ENCODE measurements at regions not wholly inside any gene's neighbourhood (a gene's known extent, or its start where the extent isn't known, plus 50 kb on each side); places are given as distances from the start of the nearest gene placed in this dataset.
"Not testable (repeated sequence)": the region's sequence is repeated elsewhere in the genome, so short reads cannot be mapped to it uniquely, and the experiment has no call there.

DNA sequence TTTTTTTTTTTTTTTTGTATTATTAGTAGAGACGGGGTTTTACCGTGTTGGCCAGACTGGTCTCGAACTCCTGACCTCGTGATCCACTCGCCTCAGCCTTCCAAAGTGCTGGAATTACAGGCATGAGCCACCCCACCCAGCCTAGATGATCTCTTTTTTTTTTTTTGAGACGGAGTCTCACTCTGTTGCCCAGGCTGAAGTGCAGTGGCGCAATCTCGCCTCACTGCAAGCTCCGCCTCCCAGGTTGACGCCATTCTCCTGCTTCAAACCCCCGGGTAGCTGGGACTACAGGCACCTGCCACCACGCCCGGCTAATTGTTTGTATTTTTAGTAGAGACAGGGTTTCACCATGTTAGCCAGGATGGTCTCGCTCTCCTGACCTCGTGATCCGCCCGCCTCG lies 216.8 kb downstream of the ZIC5 start:
- ATAC-seq; DNase-seq; intact Hi-C loops (cut with DNase I): not testable (repeated sequence)

DNA sequence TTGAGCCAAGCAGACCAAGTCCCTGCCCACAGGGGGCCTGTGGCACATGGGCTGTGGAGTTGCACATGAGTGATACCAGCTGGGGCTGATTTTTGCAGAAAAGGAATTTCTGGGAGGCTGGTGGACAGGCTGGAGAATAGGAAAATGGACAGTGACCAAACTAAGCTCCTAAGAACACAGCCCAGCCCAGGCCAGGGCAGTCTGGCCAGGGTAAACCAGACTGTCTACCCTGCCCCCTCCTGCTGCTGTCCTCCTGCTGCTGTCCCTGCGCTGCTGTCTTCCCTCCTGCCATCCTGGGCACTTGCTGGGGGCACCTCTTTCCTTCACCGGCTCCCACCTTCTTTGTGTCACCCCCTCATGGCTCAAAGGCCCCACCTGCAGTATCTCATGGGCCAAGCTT lies 219.2 kb downstream of the ZIC5 start:
- ATAC-seq (no peak), DNase-seq (no peak)
- intact Hi-C loops (cut with DNase I): no loop called here

DNA sequence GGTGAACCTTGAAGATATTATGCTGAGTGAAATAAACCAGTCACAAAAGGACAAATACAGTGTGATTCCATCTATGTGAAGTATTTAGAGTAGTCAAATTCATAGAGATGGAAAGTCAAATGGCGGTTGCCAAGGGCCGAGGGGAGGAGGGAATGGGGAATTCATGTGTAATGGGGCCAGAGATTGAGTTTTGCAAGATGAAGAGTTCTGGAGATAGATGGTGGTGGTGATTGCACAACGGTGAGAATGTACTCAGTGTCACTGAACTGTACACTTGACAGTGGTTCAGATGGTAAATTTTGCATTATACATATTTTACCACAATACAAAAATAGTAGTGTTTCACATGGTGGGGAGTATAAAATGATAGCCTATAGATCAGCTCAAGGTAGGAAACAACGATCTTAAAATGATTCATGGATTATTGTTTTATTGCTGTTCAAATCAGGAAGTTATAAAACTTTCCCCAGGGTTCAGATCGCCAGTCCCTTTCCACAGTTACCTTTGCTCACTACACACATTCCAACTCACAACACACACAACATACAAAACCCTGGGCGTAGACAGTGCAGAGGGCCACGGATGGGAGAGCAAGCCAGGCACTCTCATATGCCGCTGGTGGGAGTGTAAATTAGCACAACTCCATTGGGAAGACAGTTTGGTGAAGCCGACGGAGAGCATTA lies 219.9 kb downstream of the ZIC5 start:
- ATAC-seq (no peak), DNase-seq (no peak)
- intact Hi-C loops (cut with DNase I): no loop called here

DNA sequence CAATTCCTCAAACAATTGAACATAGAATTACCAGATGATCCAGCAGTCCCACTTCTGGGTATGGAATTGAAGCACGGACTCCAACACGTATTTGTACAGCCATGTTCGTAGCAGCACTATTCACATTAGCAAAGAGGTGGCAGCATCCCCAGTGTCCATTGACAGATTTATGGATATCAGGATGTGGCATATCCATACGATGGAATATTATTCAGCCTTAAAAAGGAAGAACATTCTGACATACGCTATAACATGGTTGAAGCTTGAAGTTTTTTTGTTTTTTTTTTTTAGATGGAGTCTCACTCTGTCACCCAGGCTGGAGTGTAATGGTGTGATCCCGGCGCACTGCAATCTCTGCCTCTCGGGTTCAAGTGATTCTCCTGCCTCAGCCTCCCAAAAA lies 220.6 kb downstream of the ZIC5 start:
- DNase-seq: no peak
- intact Hi-C loops (cut with DNase I): no loop called here
- no peak for ATAC-seq

DNA sequence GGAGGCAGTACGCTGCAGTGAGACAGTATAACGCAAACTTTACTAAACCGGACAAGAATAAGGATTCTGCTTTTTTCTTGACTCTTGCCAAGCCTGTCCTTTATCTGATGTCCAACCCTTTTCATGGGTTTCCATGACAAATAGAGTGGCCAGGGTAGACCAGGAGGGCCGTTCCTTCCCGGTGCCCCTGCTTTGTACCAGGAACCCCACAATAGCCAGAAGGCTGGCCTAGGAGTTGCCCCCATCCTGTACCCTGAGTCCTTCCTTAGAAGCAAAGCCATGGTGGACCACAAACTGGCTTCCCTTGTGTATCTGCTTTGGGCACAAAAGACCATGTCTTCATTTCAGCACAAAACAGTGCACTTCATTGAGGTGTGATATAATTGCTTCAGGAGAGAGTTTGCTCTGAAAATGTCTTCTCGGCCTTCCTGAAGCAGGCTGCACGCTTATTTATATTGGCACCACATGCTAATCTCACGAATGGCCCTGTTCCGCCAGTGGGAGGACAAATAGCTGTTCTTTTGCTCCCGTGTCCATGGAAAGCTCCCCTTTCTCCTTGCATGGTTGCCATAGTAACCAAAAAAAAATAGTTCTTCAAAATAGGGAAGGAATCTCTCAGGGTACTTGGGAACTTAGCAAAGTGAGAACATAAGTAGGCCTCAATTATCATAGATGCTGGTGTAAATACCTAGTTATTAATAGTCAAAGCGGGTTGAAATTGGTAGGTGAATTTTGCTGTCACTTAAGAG lies 222.1 kb downstream of the ZIC5 start:
- DNase-seq (no peak), ATAC-seq (no peak)
- intact Hi-C loops (cut with DNase I): no loop called here

DNA sequence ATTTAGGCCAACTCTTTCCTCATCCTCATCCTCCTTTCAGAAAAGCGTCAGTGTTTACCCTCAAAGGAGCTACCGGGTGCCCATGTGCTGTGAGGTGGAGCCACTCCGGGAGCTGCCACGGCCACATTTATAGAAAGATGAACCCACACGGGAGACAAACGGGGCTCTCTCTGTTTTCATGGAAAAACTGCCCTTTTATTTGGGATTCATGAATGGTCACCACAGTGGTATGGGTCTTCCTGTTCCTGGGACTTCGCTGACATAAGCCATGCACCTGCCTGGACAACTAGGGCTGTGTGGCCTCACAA lies 224.2 kb downstream of the ZIC5 start:
- ATAC-seq (no peak), DNase-seq (no peak)
- intact Hi-C loops (cut with DNase I): no loop called here

DNA sequence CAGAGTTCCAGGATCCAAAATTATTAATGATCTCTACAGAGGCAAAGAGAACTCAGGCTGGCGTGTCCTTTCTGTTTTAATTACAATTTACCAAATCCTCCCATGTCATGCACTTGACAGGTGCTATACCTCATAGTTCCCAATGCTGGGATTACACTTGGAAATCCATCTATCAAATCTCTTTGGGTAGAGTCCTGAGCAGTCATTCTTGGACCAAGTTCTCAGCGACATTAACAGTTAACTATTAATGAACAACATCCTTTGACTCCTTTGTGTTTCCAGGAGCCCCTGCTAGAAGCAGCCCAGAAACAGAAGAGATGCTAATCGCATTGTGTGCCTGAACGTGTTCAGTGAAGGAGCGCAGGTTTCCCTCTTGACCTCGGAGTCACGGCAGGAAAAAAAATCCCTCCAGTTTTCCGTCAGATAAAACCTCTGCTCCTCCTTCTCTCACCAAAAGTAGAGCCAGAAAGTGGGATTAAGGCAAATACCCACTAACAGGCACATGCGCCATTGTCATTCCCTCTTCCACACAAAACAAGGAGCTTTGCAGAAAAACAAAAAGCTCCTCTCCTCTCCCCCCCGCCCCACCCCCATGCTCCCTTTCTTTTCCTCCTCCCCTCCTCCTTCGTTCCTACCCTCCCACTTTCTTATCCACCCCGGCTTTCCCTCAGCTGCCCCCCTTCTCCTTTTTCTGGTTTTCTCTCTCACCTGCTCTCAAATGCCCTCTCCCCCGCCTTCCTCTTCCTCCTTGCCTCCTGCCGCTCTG lies 224.7 kb downstream of the ZIC5 start:
- intact Hi-C loops (cut with DNase I): no loop called here

DNA sequence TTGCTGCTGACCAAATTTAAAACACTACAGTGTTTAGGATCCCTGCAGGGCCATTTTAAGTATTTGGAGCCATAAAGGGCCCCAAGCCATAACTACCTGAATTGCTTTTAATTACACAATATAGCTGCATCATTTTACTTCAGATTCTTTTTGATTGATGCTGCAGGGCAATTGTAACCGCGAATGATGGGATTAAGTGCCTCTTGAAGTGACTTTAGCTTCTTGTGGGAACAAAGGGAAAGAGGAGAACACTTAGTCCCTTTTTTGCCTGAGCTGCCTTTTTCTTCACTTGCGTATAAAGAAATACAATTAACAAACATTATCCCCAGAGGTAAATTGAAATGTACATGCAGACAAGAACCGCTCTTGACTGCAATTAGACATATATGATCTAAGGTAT lies 228.5 kb downstream of the ZIC5 start:
- DNase-seq (no peak), ATAC-seq (no peak)
- intact Hi-C loops (cut with DNase I): no loop called here

More for the DNA sequence above, 224.7 kb downstream of the ZIC5 start:
- DNase-seq (no peak), ATAC-seq (no peak)

DNA sequence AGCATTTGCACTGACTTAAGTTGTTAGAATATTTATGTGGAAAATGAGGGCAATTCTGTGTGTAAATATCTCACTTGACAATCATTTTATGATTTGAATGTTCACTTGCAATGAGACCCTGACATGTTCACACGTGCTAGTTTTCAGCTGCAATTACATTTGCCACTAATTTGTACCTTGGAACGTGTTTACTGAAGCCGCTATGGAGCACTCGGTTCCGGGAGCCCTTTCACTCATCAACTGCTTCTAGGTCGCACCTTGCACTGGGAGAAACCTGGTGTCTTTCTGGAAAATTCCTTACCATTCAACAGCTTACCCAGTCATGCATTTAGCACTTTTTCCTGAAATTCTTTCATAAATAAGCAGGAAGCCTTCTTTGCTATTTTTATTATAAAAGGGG lies 229.6 kb downstream of the ZIC5 start:
- no peak for ATAC-seq
- no peak for DNase-seq
- intact Hi-C loops (cut with DNase I): no loop called here

DNA sequence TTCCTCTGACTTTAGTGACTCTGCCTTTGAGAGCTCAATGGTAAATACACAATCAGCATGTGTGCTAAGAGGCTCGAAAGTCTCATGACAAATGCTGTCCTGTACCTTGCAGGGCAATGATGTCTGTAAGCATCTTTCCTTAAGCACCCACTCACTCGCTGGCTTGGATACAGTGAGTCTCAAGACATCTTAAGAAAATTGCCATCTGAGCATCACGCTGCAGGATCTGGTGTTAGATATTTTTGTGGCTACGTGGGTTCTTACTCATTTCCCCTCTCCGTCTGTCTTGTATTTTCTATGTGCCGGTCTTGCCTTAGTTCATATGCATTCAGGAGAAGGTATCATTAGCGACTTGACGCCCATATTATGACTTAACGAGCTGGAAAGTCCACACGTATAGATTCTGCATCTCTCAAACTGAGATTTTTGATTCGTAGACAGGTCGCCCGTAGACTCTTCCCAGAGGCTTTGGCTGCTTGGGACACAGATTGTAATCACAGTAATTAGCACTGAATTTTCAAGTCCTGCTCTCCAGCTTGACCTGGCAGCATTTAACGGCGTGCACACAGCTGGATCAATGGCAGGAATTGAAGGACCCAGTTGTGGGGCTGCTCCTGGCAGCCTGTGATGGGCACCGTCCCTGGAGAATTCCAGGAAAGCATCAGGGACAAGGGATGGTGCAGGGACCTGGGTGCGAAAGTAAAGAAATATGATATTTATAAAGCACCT lies 231.2 kb downstream of the ZIC5 start:
- no peak for DNase-seq
- no peak for ATAC-seq
- intact Hi-C loops (cut with DNase I): no loop called here

DNA sequence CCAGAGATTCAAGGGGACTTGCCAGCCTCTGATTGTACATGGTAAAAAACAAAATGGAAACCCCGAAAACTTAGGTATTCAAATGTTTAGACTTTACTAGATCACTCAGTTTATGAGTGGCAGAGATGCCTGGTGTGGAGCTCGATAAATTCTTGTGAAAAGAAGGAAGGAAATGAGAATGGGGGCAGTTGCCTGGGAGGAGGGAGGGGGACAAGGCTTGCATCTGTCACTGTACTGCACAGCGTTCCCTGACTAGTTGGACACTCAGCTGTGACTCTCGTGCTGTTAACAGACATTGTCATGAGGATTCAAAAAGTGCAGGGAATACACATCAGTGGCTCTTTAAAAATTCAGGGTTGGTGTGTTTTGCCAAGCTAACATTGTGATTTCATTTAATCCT lies 232.9 kb downstream of the ZIC5 start:
- DNase-seq (no peak), ATAC-seq (no peak)
- intact Hi-C loops (cut with DNase I): no loop called here

DNA sequence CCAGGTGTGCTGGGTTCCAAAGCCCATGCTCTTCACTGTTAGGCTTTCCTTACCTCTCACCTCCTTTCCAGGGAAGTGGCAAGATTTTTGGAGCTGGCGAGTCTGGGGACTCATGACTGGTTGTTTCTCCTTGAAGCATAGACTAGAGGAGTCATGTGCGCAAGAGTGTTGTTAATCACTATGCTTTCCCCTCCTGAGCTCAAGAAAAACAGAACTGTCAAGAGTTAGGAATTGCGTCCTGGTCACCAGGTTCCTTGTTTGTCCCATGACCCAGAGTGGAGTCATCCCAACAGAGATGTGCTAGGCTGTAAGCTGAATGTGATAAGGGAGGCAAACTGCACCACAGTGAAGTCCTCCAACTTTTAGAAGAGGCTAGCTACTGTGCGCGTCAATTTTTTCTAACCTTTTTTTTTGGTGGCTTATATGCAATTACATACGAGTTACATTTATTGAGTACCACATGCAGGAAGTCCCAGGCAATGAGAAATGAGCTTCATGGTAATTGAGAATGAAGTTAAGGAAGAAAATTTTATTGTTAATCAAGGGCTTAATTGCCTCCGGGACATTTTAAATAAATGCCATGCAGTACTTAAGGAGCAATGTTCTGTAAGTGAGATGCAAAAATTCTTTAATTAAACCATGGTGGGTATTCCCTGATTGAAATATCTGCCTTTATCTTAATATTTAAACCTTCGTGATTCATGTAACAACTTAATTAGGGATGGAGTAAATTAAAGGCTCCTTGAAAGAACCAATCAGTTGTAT lies 233.9 kb downstream of the ZIC5 start:
- no peak for ATAC-seq
- intact Hi-C loops (cut with DNase I): no loop called here
- DNase-seq: no peak

DNA sequence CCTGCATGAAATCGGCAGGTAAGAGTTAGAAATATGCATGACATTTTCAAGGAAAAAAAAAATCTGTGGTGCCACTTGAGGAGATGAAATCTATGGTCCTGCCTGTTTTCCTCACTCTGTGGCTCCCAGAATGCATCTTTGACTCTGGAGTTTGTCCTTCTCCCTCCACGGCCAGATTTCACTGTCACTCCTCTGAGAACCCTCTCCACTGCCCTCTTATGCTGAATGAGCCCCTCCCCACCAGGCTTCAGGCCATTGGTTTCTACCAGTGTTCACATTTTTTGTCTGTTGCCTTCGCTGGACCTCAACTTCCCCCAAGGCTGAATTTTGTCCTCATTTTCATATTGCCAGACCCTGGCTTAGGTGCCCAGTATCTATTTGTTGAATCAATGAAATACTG lies 235.0 kb downstream of the ZIC5 start:
- intact Hi-C loops (cut with DNase I): no loop called here
- ATAC-seq (no peak), DNase-seq (no peak)

DNA sequence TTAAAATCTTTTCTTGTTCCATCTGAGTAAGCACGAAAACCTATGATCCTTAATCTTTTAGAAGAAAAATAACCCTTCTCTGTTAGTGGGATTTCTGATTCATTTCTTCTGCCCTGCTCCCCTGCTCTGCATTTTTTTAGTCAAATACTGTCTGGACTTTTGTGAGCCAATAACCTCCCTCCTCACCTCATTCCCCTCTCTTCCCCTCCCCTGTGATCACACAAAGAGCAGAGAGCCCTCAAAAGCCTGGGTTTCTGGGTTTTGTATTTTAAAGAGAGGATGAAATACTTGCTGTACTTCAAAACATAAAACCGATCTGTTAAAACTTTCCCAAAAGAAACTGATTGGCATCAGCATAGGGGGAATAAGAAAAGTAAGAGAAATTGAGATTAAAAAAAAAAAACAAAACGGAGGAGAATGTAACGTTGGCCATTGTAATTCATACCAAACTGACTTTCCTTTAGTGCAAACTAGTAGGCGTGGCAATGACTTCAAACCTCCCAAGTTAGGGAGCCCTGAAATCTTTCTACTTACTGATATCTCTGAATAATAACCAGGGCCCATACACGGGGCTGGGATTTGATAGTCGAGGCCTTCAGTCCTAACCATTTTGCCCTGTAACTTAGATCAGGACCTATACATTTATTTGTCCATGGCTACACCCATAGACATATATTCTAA lies 232.9 kb downstream of the TM9SF2 start:
- ATAC-seq (no peak), DNase-seq (no peak)
- intact Hi-C loops (cut with DNase I): no loop called here

DNA sequence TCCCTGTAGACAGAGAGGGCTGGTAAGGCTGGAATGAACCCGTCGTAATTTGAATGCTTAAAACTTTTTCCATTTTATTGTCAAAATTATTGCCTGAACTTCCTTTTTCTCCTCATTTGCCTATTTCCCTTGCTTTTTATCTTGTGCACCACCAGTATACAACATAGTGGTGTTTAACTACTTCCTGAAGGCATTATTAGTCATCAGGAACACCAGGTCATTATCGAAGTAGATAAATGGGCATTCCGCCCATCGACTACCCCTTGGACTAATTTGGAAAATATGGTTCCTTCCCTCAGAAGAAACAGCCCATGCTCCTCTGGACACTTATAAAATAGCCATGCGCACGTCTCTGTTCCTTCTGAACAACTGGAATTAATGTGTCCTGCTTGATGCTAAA lies 232.1 kb downstream of the TM9SF2 start:
- no peak for DNase-seq
- intact Hi-C loops (cut with DNase I): no loop called here
- no peak for ATAC-seq

DNA sequence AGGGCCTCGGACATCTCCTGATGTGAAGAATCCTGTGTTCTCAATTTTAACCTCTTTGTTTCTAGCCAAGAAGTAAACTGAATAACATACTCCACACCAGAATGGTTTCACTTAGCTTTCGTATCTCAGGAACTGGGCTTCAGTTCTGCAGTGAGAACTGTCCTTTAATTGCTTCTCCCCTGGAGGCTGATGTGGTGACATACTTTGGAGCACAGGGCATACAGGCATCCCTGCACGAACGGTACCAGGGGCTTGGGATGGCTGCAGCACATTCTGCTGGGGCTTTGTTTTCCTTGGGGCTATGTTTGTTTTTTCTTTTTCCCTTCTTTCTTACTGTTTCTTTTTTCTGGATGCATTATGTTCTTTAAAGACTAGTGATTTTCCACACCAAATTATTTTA lies 230.5 kb downstream of the TM9SF2 start:
- intact Hi-C loops (cut with DNase I): no loop called here
- ATAC-seq (no peak), DNase-seq (no peak)

DNA sequence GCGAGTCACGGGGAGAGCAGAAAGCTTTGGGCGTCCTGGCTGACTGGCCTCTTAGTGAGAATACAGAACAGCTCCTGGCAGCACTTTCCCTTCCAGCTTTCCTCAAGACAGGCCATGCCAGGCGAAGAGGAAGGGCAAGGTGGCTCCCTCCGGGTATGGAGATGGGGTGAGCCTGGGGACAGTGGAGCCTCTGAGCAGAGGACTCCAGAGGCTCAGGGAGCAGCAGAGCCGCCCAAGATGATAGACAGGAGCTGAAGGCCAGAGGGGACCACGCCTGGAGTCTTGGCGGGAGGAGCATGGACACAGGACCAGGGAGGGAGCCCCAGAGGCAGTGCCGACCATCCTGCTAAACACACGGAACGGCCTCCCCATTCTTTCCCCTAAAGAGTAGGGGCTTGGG lies 229.1 kb downstream of the TM9SF2 start:
- no peak for ATAC-seq
- intact Hi-C loops (cut with DNase I): no loop called here

DNA sequence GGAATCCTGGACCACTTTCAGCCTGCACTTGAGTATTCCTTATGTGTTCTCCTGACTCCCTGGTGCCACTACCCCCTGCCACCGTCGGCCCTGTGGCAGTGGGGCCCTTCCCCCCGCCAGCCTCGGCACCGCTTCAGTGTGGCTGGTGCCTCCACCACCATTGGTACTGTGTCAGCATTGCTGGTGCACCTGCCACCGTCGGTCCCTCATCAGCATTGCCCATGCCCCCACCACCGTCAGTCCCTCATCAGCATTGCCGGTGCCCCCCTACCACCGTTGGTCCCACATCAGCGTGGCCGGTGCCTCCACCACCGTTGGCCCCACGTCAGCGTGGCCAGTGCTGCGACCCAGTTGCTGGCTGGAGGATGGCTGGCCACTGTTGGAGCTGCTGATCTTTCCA lies 228.5 kb downstream of the TM9SF2 start:
- intact Hi-C loops (cut with DNase I): no loop called here
- ATAC-seq: no peak
- no peak for DNase-seq

More for the DNA sequence above, 229.1 kb downstream of the TM9SF2 start:
- DNase-seq: no peak

DNA sequence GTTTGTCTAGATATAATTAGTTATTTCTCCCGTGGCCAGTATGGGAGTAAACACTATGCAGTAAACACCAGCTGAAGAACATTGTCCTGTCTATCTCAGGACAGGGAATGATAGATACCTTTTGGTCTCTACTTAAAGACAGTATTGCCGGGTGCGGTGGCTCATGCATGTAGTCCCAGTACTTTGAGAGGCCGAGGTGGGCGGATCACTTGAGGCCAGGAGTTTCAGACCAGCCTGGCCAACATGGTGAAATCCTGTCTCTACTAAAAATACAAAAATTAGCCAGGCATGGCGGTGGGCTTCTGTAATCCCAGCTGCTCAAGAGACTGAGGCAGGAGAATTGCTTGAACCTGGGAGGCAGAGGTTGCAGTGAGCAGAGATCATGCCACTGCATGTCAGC lies 226.4 kb downstream of the TM9SF2 start:
- not testable (repeated sequence) for ATAC-seq

More for the DNA sequence above, 226.4 kb downstream of the TM9SF2 start:
- DNase-seq; intact Hi-C loops (cut with DNase I): not testable (repeated sequence)

Data from left cardiac atrium (tissue), 4 donors.